Activated CD8-positive, alpha-beta memory T cell treated with anti-CD3 and anti-CD28 coated beads for 4 hours (primary cell): ENCODE measurements at regions not wholly inside any gene's neighbourhood (a gene's known extent, or its start where the extent isn't known, plus 50 kb on each side); places are given as distances from the start of the nearest gene placed in this dataset.
"Not testable (repeated sequence)": the region's sequence is repeated elsewhere in the genome, so short reads cannot be mapped to it uniquely, and the experiment has no call there.

Experiments used
- DNase-seq, 2 donors: peaks; one replicate each; pipeline ENCODE4 v3.0.0-alpha.2; 2020; ENCODE audit warnings: low read depth in 2 of 2

- no peak for DNase-seq
Measured at GRCh38 chr11:134866981-134867675, 455.1 kb upstream of the B3GAT1 start.

GRCh38 chr11:134866215-134866614 is 454.2 kb upstream of the B3GAT1 start:
- DNase-seq: no peak

- no peak for DNase-seq
Measured at GRCh38 chr11:134864968-134865305, 452.9 kb upstream of the B3GAT1 start.

GRCh38 chr11:134864233-134864967 is 452.4 kb upstream of the B3GAT1 start:
- no peak for DNase-seq

GRCh38 chr11:134863294-134863693 is 451.3 kb upstream of the B3GAT1 start:
- DNase-seq: no peak

- DNase-seq: no peak
Measured at GRCh38 chr11:134862587-134863195, 450.6 kb upstream of the B3GAT1 start.

- DNase-seq: no peak
Measured at GRCh38 chr11:134862105-134862502, 450.1 kb upstream of the B3GAT1 start.

GRCh38 chr11:134861490-134862104 is 449.6 kb upstream of the B3GAT1 start:
- DNase-seq: no peak

GRCh38 chr11:134858783-134859480 is 446.9 kb upstream of the B3GAT1 start:
- no peak for DNase-seq

GRCh38 chr11:134857035-134857434 is 445.0 kb upstream of the B3GAT1 start:
- no peak for DNase-seq

GRCh38 chr11:134856056-134856971 is 444.3 kb upstream of the B3GAT1 start:
- DNase-seq: no peak

- no peak for DNase-seq
Measured at GRCh38 chr11:134853992-134854991, 442.2 kb upstream of the B3GAT1 start.

- not testable (repeated sequence) for DNase-seq
Measured at GRCh38 chr11:134851503-134852224, 439.6 kb upstream of the B3GAT1 start.

GRCh38 chr11:134850566-134850965 is 438.5 kb upstream of the B3GAT1 start:
- DNase-seq: no peak

- DNase-seq: no peak
Measured at GRCh38 chr11:134849833-134850232, 437.8 kb upstream of the B3GAT1 start.

- no peak for DNase-seq
Measured at GRCh38 chr11:134847083-134847715, 435.2 kb upstream of the B3GAT1 start.

GRCh38 chr11:134846328-134847082 is 434.5 kb upstream of the B3GAT1 start:
- no peak for DNase-seq
